Inflammatory macrophage (primary cell): ENCODE measurements at regions not wholly inside any gene's neighbourhood (a gene's known extent, or its start where the extent isn't known, plus 50 kb on each side); places are given as distances from the start of the nearest gene placed in this dataset.
"Not testable (repeated sequence)": the region's sequence is repeated elsewhere in the genome, so short reads cannot be mapped to it uniquely, and the experiment has no call there.

ENCODE experiments used
- DNase-seq, 2 donors: peaks; one replicate each; pipeline ENCODE4 v3.0.0-alpha.2; 2020 to 2022

- DNase-seq, result not testable (repeated sequence)
These were observed 255.1 kb upstream of the DIPK2B start for GRCh38 chrX:45455732-45456131.

GRCh38 chrX:45454290-45454689 is 253.6 kb upstream of the DIPK2B start:
- DNase-seq, result no peak

GRCh38 chrX:45449982-45450381 is 249.3 kb upstream of the DIPK2B start:
- no peak for DNase-seq

GRCh38 chrX:45447995-45448394 is 247.3 kb upstream of the DIPK2B start:
- DNase-seq, result no peak

- DNase-seq, result peak in 1 of 2 donors; percentile 3
These were observed 246.7 kb upstream of the DIPK2B start for GRCh38 chrX:45447331-45447730.

- peak; percentile 68 to 81 for DNase-seq
These were observed 245.2 kb upstream of the DIPK2B start for GRCh38 chrX:45445745-45446412.

- DNase-seq, result no peak
These were observed 236.5 kb upstream of the DIPK2B start for GRCh38 chrX:45437186-45437585.

GRCh38 chrX:45435481-45435880 is 234.8 kb upstream of the DIPK2B start:
- DNase-seq, result no peak

GRCh38 chrX:45434231-45434630 is 233.6 kb upstream of the DIPK2B start:
- no peak for DNase-seq

- no peak for DNase-seq
These were observed 228.2 kb upstream of the DIPK2B start for GRCh38 chrX:45428831-45429230.

- no peak for DNase-seq
These were observed 223.7 kb upstream of the DIPK2B start for GRCh38 chrX:45424326-45424725.

GRCh38 chrX:45422216-45422925 is 221.7 kb upstream of the DIPK2B start:
- no peak for DNase-seq

- no peak for DNase-seq
These were observed 221.1 kb upstream of the DIPK2B start for GRCh38 chrX:45421806-45422205.

GRCh38 chrX:45404206-45404605 is 203.5 kb upstream of the DIPK2B start:
- DNase-seq, result no peak

- DNase-seq, result no peak
These were observed 201.2 kb upstream of the DIPK2B start for GRCh38 chrX:45401923-45402322.

- DNase-seq, result not testable (repeated sequence)
These were observed 200.5 kb upstream of the DIPK2B start for GRCh38 chrX:45400951-45401725.

- no peak for DNase-seq
These were observed 199.5 kb upstream of the DIPK2B start for GRCh38 chrX:45400027-45400779.

GRCh38 chrX:45385757-45386156 is 185.1 kb upstream of the DIPK2B start:
- DNase-seq, result no peak

- no peak for DNase-seq
These were observed 181.2 kb upstream of the DIPK2B start for GRCh38 chrX:45381841-45382240.

GRCh38 chrX:45381366-45381765 is 180.7 kb upstream of the DIPK2B start:
- DNase-seq, result no peak

- DNase-seq, result no peak
These were observed 178.6 kb upstream of the DIPK2B start for GRCh38 chrX:45379236-45379635.

GRCh38 chrX:45372151-45372550 is 171.5 kb upstream of the DIPK2B start:
- DNase-seq, result no peak

- no peak for DNase-seq
These were observed 168.0 kb upstream of the DIPK2B start for GRCh38 chrX:45368705-45369104.
